Breast epithelium (tissue), 3 donors: ENCODE measurements at regions not wholly inside any gene's neighbourhood (a gene's known extent, or its start where the extent isn't known, plus 50 kb on each side); places are given as distances from the start of the nearest gene placed in this dataset.

Source experiments
- POLR2AphosphoS5 ChIP-seq, 3 donors: sonication (generic); formaldehyde crosslinking; IDR thresholded peaks; one replicate each; pipeline ENCODE4 v1.6.1; 2017; ENCODE audit warnings: antibody characterized with exemption in 3 of 3
- TF ChIP-seq, protein P1 (sequence below), 3 donors: fragments of 450-650 bp; IDR thresholded peaks; one replicate each; pipeline ENCODE4 v1.5.1; 2016 to 2017; ENCODE audit warnings: antibody characterized with exemption in 3 of 3, mild to moderate bottlenecking in 3 of 3, moderate library complexity in 3 of 3

DNA sequence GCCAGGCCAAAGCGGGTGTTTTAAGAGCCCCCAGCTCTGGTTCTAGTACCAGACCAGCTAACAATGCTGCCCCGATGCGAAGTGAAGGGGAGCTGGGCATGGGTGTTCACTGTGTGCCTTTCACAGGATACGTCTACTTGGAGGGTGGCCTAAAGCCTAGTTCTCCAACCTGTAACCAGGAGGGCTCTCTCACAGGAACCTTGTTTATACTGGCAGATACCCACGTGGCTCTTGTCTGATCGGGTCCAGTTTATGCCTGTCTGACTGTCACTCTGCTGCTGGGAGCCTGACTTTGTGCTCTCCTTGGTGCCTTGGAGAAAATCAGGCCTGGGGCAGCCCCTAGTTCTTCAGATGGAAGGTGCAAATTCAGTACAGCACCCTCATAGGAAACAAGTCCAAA, 60.2 kb upstream of the RNF144B start:
- TF ChIP-seq, protein P1, sequence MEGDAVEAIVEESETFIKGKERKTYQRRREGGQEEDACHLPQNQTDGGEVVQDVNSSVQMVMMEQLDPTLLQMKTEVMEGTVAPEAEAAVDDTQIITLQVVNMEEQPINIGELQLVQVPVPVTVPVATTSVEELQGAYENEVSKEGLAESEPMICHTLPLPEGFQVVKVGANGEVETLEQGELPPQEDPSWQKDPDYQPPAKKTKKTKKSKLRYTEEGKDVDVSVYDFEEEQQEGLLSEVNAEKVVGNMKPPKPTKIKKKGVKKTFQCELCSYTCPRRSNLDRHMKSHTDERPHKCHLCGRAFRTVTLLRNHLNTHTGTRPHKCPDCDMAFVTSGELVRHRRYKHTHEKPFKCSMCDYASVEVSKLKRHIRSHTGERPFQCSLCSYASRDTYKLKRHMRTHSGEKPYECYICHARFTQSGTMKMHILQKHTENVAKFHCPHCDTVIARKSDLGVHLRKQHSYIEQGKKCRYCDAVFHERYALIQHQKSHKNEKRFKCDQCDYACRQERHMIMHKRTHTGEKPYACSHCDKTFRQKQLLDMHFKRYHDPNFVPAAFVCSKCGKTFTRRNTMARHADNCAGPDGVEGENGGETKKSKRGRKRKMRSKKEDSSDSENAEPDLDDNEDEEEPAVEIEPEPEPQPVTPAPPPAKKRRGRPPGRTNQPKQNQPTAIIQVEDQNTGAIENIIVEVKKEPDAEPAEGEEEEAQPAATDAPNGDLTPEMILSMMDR (IDR thresholded peaks at IDR 0.05) = no peak
- no peak for TF ChIP-seq POLR2AphosphoS5 (IDR thresholded peaks at IDR 0.05)
